IMR-90 (cell line): ENCODE measurements at regions not wholly inside any gene's neighbourhood (a gene's known extent, or its start where the extent isn't known, plus 50 kb on each side); places are given as distances from the start of the nearest gene placed in this dataset.
A peak's percentile ranks its signal among the peaks of the same experiment; 100 is the strongest.

ENCODE experiments used
- ATAC-seq: fragments of 200-7000 bp; cut with Tn5 transposase; 2 replicates; pipeline ENCODE4 v1.9.1; 2020; ENCODE audit warnings: low read depth, mild to moderate bottlenecking, moderate library complexity
- BruUV-seq: library from RNA; stranded (reverse); fragments of 400-500 nt; replicated peaks from 2 replicates; lab custom pipeline; 2021; lab: Mats Ljungman, UMichigan
- CTCF ChIA-PET: fragments of 300-600 bp; formaldehyde crosslinking; extraction: SDS; loops from one replicate; lab custom pipeline; 2021; ENCODE audit warnings: antibody characterized with exemption; lab: Yijun Ruan, JAX
- POLR2A ChIA-PET: fragments of 300-600 bp; sonication (Branson Sonifier 250); formaldehyde crosslinking; loops from one replicate; lab custom pipeline; 2022; ENCODE audit warnings: antibody characterized with exemption; ENCODE audit not compliant: unreplicated experiment; lab: Charles Lee
- DNase-seq: peaks from one replicate; pipeline ENCODE4 v3.0.0; 2013
- H2AFZ ChIP-seq: replicated peaks from 2 replicates; pipeline ENCODE3; 2013; ENCODE audit warnings: low read length, mild to moderate bottlenecking; ENCODE audit not compliant: poor library complexity
- H2AK5ac ChIP-seq: 2 replicates; pipeline ENCODE4 v1.6.1; 2013; ENCODE audit warnings: low read depth, low read length, inconsistent platforms
- H2AK9ac ChIP-seq: replicated peaks from 2 replicates; pipeline ENCODE3; 2013; ENCODE audit warnings: mild to moderate bottlenecking, low read depth, low read length, moderate library complexity; ENCODE audit not compliant: poor library complexity
- H2BK120ac ChIP-seq: 2 replicates; pipeline ENCODE4 v1.6.1; 2013; ENCODE audit warnings: low read depth, low read length, inconsistent platforms
- H2BK15ac ChIP-seq: 3 replicates; pipeline ENCODE4 v1.6.1; 2013; ENCODE audit warnings: low read depth, low read length, inconsistent platforms
- H2BK20ac ChIP-seq: 2 replicates; pipeline ENCODE4 v1.6.1; 2013; ENCODE audit warnings: low read depth, mild to moderate bottlenecking, inconsistent platforms, low read length, moderate library complexity
- H2BK5ac ChIP-seq: 2 replicates; pipeline ENCODE4 v1.6.1; 2013; ENCODE audit warnings: mild to moderate bottlenecking, low read depth, low read length, inconsistent platforms; ENCODE audit not compliant: poor library complexity, severe bottlenecking
- H3K14ac ChIP-seq: replicated peaks from 2 replicates; pipeline ENCODE4 v1.6.1; 2013; ENCODE audit warnings: low read depth, low read length, inconsistent platforms
- H3K18ac ChIP-seq: 2 replicates; pipeline ENCODE4 v1.6.1; 2013; ENCODE audit warnings: low read depth, low read length, control low read depth
- H3K23ac ChIP-seq: 2 replicates; pipeline ENCODE4 v1.6.1; 2013; ENCODE audit warnings: low read depth, low read length, inconsistent platforms
- H3K27ac ChIP-seq: 2 replicates; pipeline ENCODE4 v1.5.1; 2013; ENCODE audit warnings: mild to moderate bottlenecking, control low read depth, low read length; ENCODE audit not compliant: insufficient read depth
- H3K27me3 ChIP-seq: 2 replicates; pipeline ENCODE4 v1.6.1; 2013; ENCODE audit warnings: low read length; ENCODE audit not compliant: control insufficient read depth, insufficient read depth
- H3K36me3 ChIP-seq: 2 replicates; pipeline ENCODE4 v1.6.1; 2013; ENCODE audit warnings: low read length, mixed read lengths; ENCODE audit not compliant: control insufficient read depth, insufficient read depth
- H3K4ac ChIP-seq: 2 replicates; pipeline ENCODE4 v1.6.1; 2013; ENCODE audit warnings: low read depth, low read length, inconsistent platforms
- H3K4me1 ChIP-seq: 2 replicates; pipeline ENCODE4 v1.6.1; 2013; ENCODE audit warnings: low read length, mixed read lengths; ENCODE audit not compliant: control insufficient read depth, insufficient read depth
- H3K4me2 ChIP-seq: 2 replicates; pipeline ENCODE4 v1.6.1; 2013; ENCODE audit warnings: low read depth, mild to moderate bottlenecking, control low read depth, low read length, moderate library complexity
- H3K4me3 ChIP-seq: 2 replicates; pipeline ENCODE4 v1.5.1; 2013; ENCODE audit warnings: low read depth, mild to moderate bottlenecking, control low read depth, low read length, moderate library complexity; ENCODE audit not compliant: insufficient read depth
- H3K56ac ChIP-seq: 2 replicates; pipeline ENCODE4 v1.6.1; 2013; ENCODE audit warnings: low read length, inconsistent platforms; ENCODE audit not compliant: insufficient read depth; ENCODE audit errors: extremely low read depth
- H3K79me1 ChIP-seq, 2 experiments: 2 replicates each; pipeline ENCODE4 v1.6.1; 2013; ENCODE audit warnings: low read length in 2 of 2, inconsistent platforms in 1 of 2, low read depth in 1 of 2
- H3K9ac ChIP-seq: 2 replicates; pipeline ENCODE4 v1.6.1; 2013; ENCODE audit warnings: low read depth, low read length, control low read depth
- H3K9me1 ChIP-seq: 2 replicates; pipeline ENCODE4 v1.6.1; 2013; ENCODE audit warnings: low read length, inconsistent platforms; ENCODE audit not compliant: insufficient read depth
- H3K9me3 ChIP-seq: 2 replicates; pipeline ENCODE4 v1.6.1; 2013; ENCODE audit warnings: low read length; ENCODE audit not compliant: control insufficient read depth, insufficient read depth
- H4K20me1 ChIP-seq: 2 replicates; pipeline ENCODE4 v1.6.1; 2013; ENCODE audit warnings: low read length, inconsistent platforms; ENCODE audit not compliant: insufficient read depth
- H4K5ac ChIP-seq: 2 replicates; pipeline ENCODE4 v1.6.1; 2013; ENCODE audit warnings: mild to moderate bottlenecking, low read depth, low read length, control low read depth
- H4K8ac ChIP-seq, 2 experiments: 2 replicates each; pipeline ENCODE4 v1.6.1; 2013; ENCODE audit warnings: low read depth in 2 of 2, low read length in 2 of 2, control low read depth in 1 of 2, inconsistent platforms in 1 of 2
- H4K91ac ChIP-seq: 2 replicates; pipeline ENCODE4 v1.6.1; 2013; ENCODE audit warnings: low read depth, low read length, inconsistent platforms; ENCODE audit not compliant: insufficient read depth
- CEBPB ChIP-seq: IDR thresholded peaks from 2 replicates; pipeline ENCODE4 v1.6.1; 2012; ENCODE audit warnings: low read depth, low read length, improper control_type of control experiment
- CHD1 ChIP-seq: IDR thresholded peaks from 2 replicates; pipeline ENCODE4 v1.6.1; 2012; ENCODE audit warnings: low read depth, low read length, improper control_type of control experiment
- CTCF ChIP-seq: conservative IDR thresholded peaks from 2 replicates; pipeline ENCODE4 v1.5.1; 2012; ENCODE audit warnings: mild to moderate bottlenecking, low read depth, low read length, improper control_type of control experiment
- ELK1 ChIP-seq: fragments of 150-350 bp; IDR thresholded peaks from 2 replicates; pipeline ENCODE4 v1.6.1; 2016; ENCODE audit warnings: low read depth, mild to moderate bottlenecking, low read length, moderate library complexity, borderline replicate concordance
- FOS ChIP-seq: fragments of 150-350 bp; IDR thresholded peaks from 2 replicates; pipeline ENCODE4 v1.6.1; 2016; ENCODE audit warnings: low read depth, low read length
- MAZ ChIP-seq: IDR thresholded peaks from 2 replicates; pipeline ENCODE4 v1.6.1; 2012; ENCODE audit warnings: low read depth, mild to moderate bottlenecking, low read length, improper control_type of control experiment, moderate library complexity, borderline replicate concordance
- MXI1 ChIP-seq: IDR thresholded peaks from 2 replicates; pipeline ENCODE4 v1.6.1; 2012; ENCODE audit warnings: low read depth, mild to moderate bottlenecking, low read length, moderate library complexity, borderline replicate concordance
- NFE2L2 ChIP-seq: fragments of 150-350 bp; IDR thresholded peaks from 2 replicates; pipeline ENCODE4 v1.6.1; 2016; ENCODE audit warnings: low read depth, mild to moderate bottlenecking, low read length
- POLR2A ChIP-seq: IDR thresholded peaks from 2 replicates; pipeline ENCODE4 v1.6.1; 2012; ENCODE audit warnings: mild to moderate bottlenecking, low read depth, low read length
- RAD21 ChIP-seq: IDR thresholded peaks from 2 replicates; pipeline ENCODE4 v1.6.1; 2012; ENCODE audit warnings: low read length, improper control_type of control experiment
- SMC3 ChIP-seq: fragments of 150-350 bp; IDR thresholded peaks from 2 replicates; pipeline ENCODE4 v1.6.1; 2016; ENCODE audit warnings: low read depth, mild to moderate bottlenecking, antibody characterized with exemption, low read length, moderate library complexity
- USF2 ChIP-seq: fragments of 150-350 bp; IDR thresholded peaks from 2 replicates; pipeline ENCODE4 v1.6.1; 2017; ENCODE audit warnings: mild to moderate bottlenecking, antibody characterized with exemption, low read length, low read depth
- WGBS, 2 experiments: methylation state at CpG; one replicate each; pipeline versions ENCODE4 v1.1.5 to v1.1.7; 2013; ENCODE audit warnings: missing lambda C conversion rate in 2 of 2; ENCODE audit not compliant: insufficient read length in 1 of 2; ENCODE audit errors: extremely low coverage in 2 of 2; 5-methylcytosine and 5-hydroxymethylcytosine counted together
- dilution Hi-C: fragments of 300-500 bp; cut with HindIII; formaldehyde crosslinking; loops from one replicate; pipeline ENCODE4 v1.14.3; 2018; ENCODE audit warnings: low sequenced_read_pairs; ENCODE audit not compliant: unreplicated experiment
- in situ Hi-C: fragments of 300-500 bp; cut with MboI; formaldehyde crosslinking; loops from 3 replicates; pipeline ENCODE4 v1.14.3; 2019; ENCODE audit warnings: low sequenced_read_pairs, inconsistent platforms, mixed read lengths
- intact Hi-C: fragments of 100-400 bp; cut with micrococcal nuclease; formaldehyde crosslinking; loops from 2 replicates; pipeline ENCODE4 v1.10.0; 2022

- peak overlapping the region; percentile 100 for H3K23ac ChIP-seq
- peak overlapping the region; percentile 99 for H2AK5ac ChIP-seq
- no peak for TF ChIP-seq FOS
- TF ChIP-seq POLR2A: peak; percentile 72; the same call in 1 of the 2 replicates
- peak; percentile 30 for TF ChIP-seq RAD21
- TF ChIP-seq ELK1: no peak
- no peak for TF ChIP-seq NFE2L2
- no peak for TF ChIP-seq CEBPB
- TF ChIP-seq SMC3: no peak
- peak; percentile 6; the same call in 1 of the 2 replicates for TF ChIP-seq USF2
- TF ChIP-seq MAZ: peak; percentile 84
- no peak for TF ChIP-seq CHD1
- TF ChIP-seq MXI1: peak; percentile 98
- TF ChIP-seq CTCF: peak; percentile 24; the same call in 1 of the 2 replicates
Measured at GRCh38 chr5:14011089-14012020, 66.9 kb upstream of the DNAH5 start.

More at GRCh38 chr5:14011089-14012020, 66.9 kb upstream of the DNAH5 start:
- peak overlapping the region; percentile 100 for H3K14ac ChIP-seq
- peak overlapping the region; percentile 98 for H3K18ac ChIP-seq
- H2BK120ac ChIP-seq: peak overlapping the region; percentile 100
- H3K56ac ChIP-seq: peak overlapping the region; percentile 98
- H3K4me1 ChIP-seq: peaks cover 19% of the 10 kb centered on the region
- intact Hi-C loops (loop anchor here (1.0 kb wide), 1 partner anchor 132 kb away; the partner anchor contains the start of gene TRIO), dilution Hi-C loops (no loop called here), in situ Hi-C loops (no loop called here)
- peak overlapping the region; percentile 97 for H3K4me2 ChIP-seq
- H2BK15ac ChIP-seq: peak overlapping the region; percentile 92; the same call in 2 of the 3 replicates
- H4K91ac ChIP-seq: peak overlapping the region; percentile 100
- H3K36me3 ChIP-seq: peaks cover under 1% of the 10 kb centered on the region; the same call in 1 of the 2 replicates
- H3K9ac ChIP-seq: peak overlapping the region; percentile 90
- H4K5ac ChIP-seq: peak overlapping the region; percentile 98
- 1% methylated on average over 56 of the region's 74 CpGs; no CpG with 5 or more reads in 1 of the 2 experiments for WGBS, 2 experiments
- peak overlapping the region; percentile 100 for H3K4ac ChIP-seq
- BruUV-seq: no TSS peak
- H3K9me1 ChIP-seq: peaks cover 11% of the 10 kb centered on the region
- H4K8ac ChIP-seq: peak overlapping the region; percentile 90 to 91
- POLR2A ChIA-PET: interaction anchor here (0.6 to 1.2 kb wide), 3 partner anchors 24 to 179 kb away, joined by 3 to 6 read pairs (median 4); no protein-coding TSS in a partner anchor
- DNase-seq (peak; percentile 86), ATAC-seq (peak; percentile 86)
- peak overlapping the region; percentile 99 for H2AK9ac ChIP-seq
- peak overlapping the region; percentile 96 for H2AFZ ChIP-seq
- peak overlapping the region; percentile 96 for H2BK5ac ChIP-seq
- H3K9me3 ChIP-seq: no peaks in the 10 kb centered on the region
- no peaks in the 10 kb centered on the region for H3K27me3 ChIP-seq
- H3K27ac ChIP-seq: peak overlapping the region; percentile 91
- peaks cover 15 to 42% of the 10 kb centered on the region in 2 experiments for H3K79me1 ChIP-seq
- no peaks in the 10 kb centered on the region for H4K20me1 ChIP-seq
- H3K4me3 ChIP-seq: peak overlapping the region; percentile 71
- CTCF ChIA-PET: interaction anchor here (1.0 kb wide), 1 partner anchor 13 kb away, joined by 3 read pairs; no protein-coding TSS in a partner anchor
- peak overlapping the region; percentile 98 for H2BK20ac ChIP-seq
